WTC11 (cell line): ENCODE measurements at regions not wholly inside any gene's neighbourhood (a gene's known extent, or its start where the extent isn't known, plus 50 kb on each side); places are given as distances from the start of the nearest gene placed in this dataset.
A peak's percentile ranks its signal among the peaks of the same experiment; 100 is the strongest.

Experiments
- ATAC-seq: fragments of 200-7000 bp; cut with Tn5 transposase; 2 replicates; pipeline ENCODE4 v1.10.0; 2021; ENCODE audit warnings: mild to moderate bottlenecking, moderate library complexity
- CTCF ChIA-PET: fragments of 300-600 bp; sonication (Branson Sonifier 250); formaldehyde crosslinking; loops from one replicate; lab custom pipeline; 2021; ENCODE audit warnings: antibody characterized with exemption; lab: Charles Lee
- POLR2A ChIA-PET: fragments of 350-600 bp; sonication (Branson Sonifier 250); formaldehyde crosslinking; loops from one replicate; lab custom pipeline; 2021; ENCODE audit warnings: antibody characterized with exemption; lab: Charles Lee
- DNase-seq: peaks from one replicate; pipeline ENCODE4 v3.0.0; 2021; ENCODE audit warnings: low spot score
- H3K27ac Mint-ChIP-seq: 2 replicates; pipeline ENCODE4 v1.8.0; 2021; ENCODE audit warnings: mixed read lengths
- H3K27me3 Mint-ChIP-seq: 2 replicates; pipeline ENCODE4 v1.8.0; 2021; ENCODE audit warnings: low read depth, mild to moderate bottlenecking, moderate library complexity, mixed read lengths
- H3K36me3 Mint-ChIP-seq: 2 replicates; pipeline ENCODE4 v1.8.0; 2021; ENCODE audit warnings: mixed read lengths
- H3K4me1 Mint-ChIP-seq: 2 replicates; pipeline ENCODE4 v1.8.0; 2022; ENCODE audit warnings: mixed read lengths
- H3K4me3 Mint-ChIP-seq: 2 replicates; pipeline ENCODE4 v1.8.0; 2021; ENCODE audit warnings: mild to moderate bottlenecking, moderate library complexity, mixed read lengths
- H3K9me3 Mint-ChIP-seq: 2 replicates; pipeline ENCODE4 v1.8.0; 2021; ENCODE audit warnings: mixed read lengths
- FOXJ3 ChIP-seq: sonication (generic); formaldehyde crosslinking; IDR thresholded peaks from 2 replicates; pipeline ENCODE4 v1.9.0; 2021; ENCODE audit warnings: missing genetic modification reagents, mild to moderate bottlenecking, borderline replicate concordance
- KAT7 ChIP-seq: sonication (generic); formaldehyde crosslinking; IDR thresholded peaks from 2 replicates; pipeline ENCODE4 v1.8.1; 2023; ENCODE audit warnings: missing genetic modification reagents, mild to moderate bottlenecking, borderline replicate concordance
- NFYB ChIP-seq: sonication (generic); formaldehyde crosslinking; conservative IDR thresholded peaks from 2 replicates; pipeline ENCODE4 v1.8.0; 2022; ENCODE audit warnings: low read depth, missing genetic modification reagents
- NR3C1 ChIP-seq: sonication (generic); formaldehyde crosslinking; conservative IDR thresholded peaks from 2 replicates; pipeline ENCODE4 v1.8.1; 2023; ENCODE audit warnings: low read depth, mild to moderate bottlenecking, missing genetic modification reagents
- SP1 ChIP-seq: sonication (generic); formaldehyde crosslinking; conservative IDR thresholded peaks from 2 replicates; pipeline ENCODE4 v1.8.1; 2022; ENCODE audit warnings: missing genetic modification reagents
- TCF7 ChIP-seq: sonication (generic); formaldehyde crosslinking; IDR thresholded peaks from 2 replicates; pipeline ENCODE4 v1.8.0; 2022; ENCODE audit warnings: mild to moderate bottlenecking, low read depth, missing genetic modification reagents, moderate library complexity
- ZNF121 ChIP-seq: sonication (generic); formaldehyde crosslinking; IDR thresholded peaks from 2 replicates; pipeline ENCODE4 v1.8.0; 2023; ENCODE audit warnings: missing genetic modification reagents
- ZNF263 ChIP-seq: sonication (generic); formaldehyde crosslinking; IDR thresholded peaks from 2 replicates; pipeline ENCODE4 v1.8.1; 2022; ENCODE audit warnings: low read depth, mild to moderate bottlenecking, moderate library complexity, missing genetic modification reagents
- ZNF423 ChIP-seq: fragments of 250-450 bp; sonication (Bioruptor Pico); IDR thresholded peaks from 2 replicates; pipeline ENCODE4 v2.1.2; 2022; ENCODE audit warnings: mild to moderate bottlenecking, moderate library complexity
- TF ChIP-seq, protein P1 (sequence below): sonication (generic); formaldehyde crosslinking; IDR thresholded peaks from 2 replicates; pipeline ENCODE4 v1.8.1; 2023; ENCODE audit warnings: mild to moderate bottlenecking, missing genetic modification reagents, borderline replicate concordance
- TF ChIP-seq, protein P2 (sequence below): sonication (generic); formaldehyde crosslinking; IDR thresholded peaks from 2 replicates; pipeline ENCODE4 v1.8.0; 2022; ENCODE audit warnings: mild to moderate bottlenecking, missing genetic modification reagents
- TF ChIP-seq, protein P3 (sequence below): sonication (generic); formaldehyde crosslinking; IDR thresholded peaks from 2 replicates; pipeline ENCODE4 v1.8.1; 2022; ENCODE audit warnings: missing genetic modification reagents, borderline replicate concordance
- TF ChIP-seq, protein P4 (sequence below): sonication (generic); formaldehyde crosslinking; IDR thresholded peaks from 2 replicates; pipeline ENCODE4 v1.8.1; 2022; ENCODE audit warnings: low read depth, mild to moderate bottlenecking, moderate library complexity, missing genetic modification reagents, borderline replicate concordance
- TF ChIP-seq, protein P5 (sequence below): sonication (generic); formaldehyde crosslinking; IDR thresholded peaks from 2 replicates; pipeline ENCODE4 v1.8.1; 2023; ENCODE audit warnings: mild to moderate bottlenecking, missing genetic modification reagents
- TF ChIP-seq, protein P6 (sequence below): sonication (generic); formaldehyde crosslinking; IDR thresholded peaks from 2 replicates; pipeline ENCODE4 v1.8.0; 2022; ENCODE audit warnings: mild to moderate bottlenecking, missing genetic modification reagents
- TF ChIP-seq, protein P7 (sequence below): sonication (generic); formaldehyde crosslinking; IDR thresholded peaks from 2 replicates; pipeline ENCODE4 v1.8.1; 2023; ENCODE audit warnings: mild to moderate bottlenecking, missing genetic modification reagents

DNA sequence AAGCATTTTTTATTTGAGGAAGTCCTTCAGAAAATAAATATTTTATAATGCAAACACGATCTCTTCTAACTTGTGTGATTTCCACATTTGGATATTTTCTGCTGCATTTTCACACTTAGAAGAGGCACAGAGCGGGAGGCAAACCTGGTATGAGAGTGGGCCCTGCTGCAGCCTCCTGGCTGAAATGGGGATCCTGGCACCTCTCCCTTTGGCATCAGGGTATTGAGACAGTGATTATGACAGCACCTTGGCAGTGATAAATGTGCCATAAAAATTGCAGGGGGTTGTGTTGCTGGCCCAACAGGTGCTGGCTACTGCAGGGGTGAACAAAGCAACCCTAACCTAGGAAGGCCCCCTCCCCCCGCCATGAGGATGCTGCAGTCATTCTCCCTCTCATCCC, 128.6 kb downstream of the TSN start (continued):
- TF ChIP-seq, protein P1, sequence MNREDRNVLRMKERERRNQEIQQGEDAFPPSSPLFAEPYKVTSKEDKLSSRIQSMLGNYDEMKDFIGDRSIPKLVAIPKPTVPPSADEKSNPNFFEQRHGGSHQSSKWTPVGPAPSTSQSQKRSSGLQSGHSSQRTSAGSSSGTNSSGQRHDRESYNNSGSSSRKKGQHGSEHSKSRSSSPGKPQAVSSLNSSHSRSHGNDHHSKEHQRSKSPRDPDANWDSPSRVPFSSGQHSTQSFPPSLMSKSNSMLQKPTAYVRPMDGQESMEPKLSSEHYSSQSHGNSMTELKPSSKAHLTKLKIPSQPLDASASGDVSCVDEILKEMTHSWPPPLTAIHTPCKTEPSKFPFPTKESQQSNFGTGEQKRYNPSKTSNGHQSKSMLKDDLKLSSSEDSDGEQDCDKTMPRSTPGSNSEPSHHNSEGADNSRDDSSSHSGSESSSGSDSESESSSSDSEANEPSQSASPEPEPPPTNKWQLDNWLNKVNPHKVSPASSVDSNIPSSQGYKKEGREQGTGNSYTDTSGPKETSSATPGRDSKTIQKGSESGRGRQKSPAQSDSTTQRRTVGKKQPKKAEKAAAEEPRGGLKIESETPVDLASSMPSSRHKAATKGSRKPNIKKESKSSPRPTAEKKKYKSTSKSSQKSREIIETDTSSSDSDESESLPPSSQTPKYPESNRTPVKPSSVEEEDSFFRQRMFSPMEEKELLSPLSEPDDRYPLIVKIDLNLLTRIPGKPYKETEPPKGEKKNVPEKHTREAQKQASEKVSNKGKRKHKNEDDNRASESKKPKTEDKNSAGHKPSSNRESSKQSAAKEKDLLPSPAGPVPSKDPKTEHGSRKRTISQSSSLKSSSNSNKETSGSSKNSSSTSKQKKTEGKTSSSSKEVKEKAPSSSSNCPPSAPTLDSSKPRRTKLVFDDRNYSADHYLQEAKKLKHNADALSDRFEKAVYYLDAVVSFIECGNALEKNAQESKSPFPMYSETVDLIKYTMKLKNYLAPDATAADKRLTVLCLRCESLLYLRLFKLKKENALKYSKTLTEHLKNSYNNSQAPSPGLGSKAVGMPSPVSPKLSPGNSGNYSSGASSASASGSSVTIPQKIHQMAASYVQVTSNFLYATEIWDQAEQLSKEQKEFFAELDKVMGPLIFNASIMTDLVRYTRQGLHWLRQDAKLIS (CRISPR knock-in tag), result no peak

DNA sequence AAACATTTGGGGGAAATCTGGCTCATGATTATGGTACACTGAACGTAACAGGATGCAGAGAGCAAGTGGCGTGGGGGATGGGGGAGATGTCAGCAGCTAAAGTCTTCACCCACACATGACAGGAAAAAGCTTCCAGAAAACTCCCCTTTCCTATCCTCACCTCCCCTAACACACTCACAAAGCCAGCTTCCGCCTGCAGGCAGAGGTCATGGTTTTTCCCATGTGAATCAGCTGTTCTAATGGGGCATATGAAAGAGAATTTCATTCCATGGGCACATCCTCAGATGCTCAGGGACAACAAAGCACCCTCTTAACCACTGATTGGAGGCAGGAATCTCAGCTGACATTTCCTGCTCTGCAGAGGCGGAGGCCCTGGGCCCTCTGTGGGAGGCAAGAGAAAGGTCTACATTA, 129.1 kb downstream of the TSN start:
- Mint-ChIP-seq H3K4me1 (peaks cover 12% of the 10 kb centered on the region), H3K9me3 (no peaks in the 10 kb centered on the region), H3K4me3 (no peak overlapping the region), H3K36me3 (no peaks in the 10 kb centered on the region), H3K27ac (no peak overlapping the region), H3K27me3 (peaks cover 21% of the 10 kb centered on the region)
- DNase-seq (no peak), ATAC-seq (peak; percentile 58)
- TF ChIP-seq ZNF263 (CRISPR knock-in tag) (no peak), ZNF121 (CRISPR knock-in tag) (no peak)
- TF ChIP-seq, protein P2, sequence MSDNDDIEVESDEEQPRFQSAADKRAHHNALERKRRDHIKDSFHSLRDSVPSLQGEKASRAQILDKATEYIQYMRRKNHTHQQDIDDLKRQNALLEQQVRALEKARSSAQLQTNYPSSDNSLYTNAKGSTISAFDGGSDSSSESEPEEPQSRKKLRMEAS (CRISPR knock-in tag), result no peak
- ChIA-PET CTCF (interaction anchor here (0.6 to 1.4 kb wide), 4 partner anchors 13 to 799 kb away, joined by 3 to 6 read pairs (median 4); no protein-coding TSS in a partner anchor), POLR2A (no interaction called here)

DNA sequence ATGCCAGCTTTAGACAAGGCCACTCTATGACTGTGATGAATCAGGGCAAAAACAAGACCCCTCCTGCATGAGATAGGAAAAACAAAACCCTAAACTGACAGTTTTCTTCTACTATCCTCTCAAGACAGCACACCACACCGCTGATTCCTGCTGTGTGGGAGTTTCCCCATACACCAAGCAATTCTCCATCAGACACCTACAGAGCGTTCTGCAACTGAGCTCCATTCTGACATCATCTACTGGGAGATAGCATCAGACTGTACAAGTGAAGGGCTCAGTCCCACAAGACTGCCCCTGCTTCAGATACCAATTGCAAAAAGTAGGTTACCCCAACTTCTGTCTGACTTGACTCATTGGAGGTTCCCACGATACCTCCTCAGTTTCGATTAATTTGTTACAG, 130.6 kb downstream of the TSN start:
- TF ChIP-seq FOXJ3 (CRISPR knock-in tag) (no peak), ZNF423 (CRISPR knock-in tag) (no peak), NFYB (CRISPR knock-in tag) (no peak), TCF7 (CRISPR knock-in tag) (no peak), KAT7 (CRISPR knock-in tag) (no peak), SP1 (CRISPR knock-in tag) (no peak), NR3C1 (CRISPR knock-in tag) (no peak)
- TF ChIP-seq, protein P3, sequence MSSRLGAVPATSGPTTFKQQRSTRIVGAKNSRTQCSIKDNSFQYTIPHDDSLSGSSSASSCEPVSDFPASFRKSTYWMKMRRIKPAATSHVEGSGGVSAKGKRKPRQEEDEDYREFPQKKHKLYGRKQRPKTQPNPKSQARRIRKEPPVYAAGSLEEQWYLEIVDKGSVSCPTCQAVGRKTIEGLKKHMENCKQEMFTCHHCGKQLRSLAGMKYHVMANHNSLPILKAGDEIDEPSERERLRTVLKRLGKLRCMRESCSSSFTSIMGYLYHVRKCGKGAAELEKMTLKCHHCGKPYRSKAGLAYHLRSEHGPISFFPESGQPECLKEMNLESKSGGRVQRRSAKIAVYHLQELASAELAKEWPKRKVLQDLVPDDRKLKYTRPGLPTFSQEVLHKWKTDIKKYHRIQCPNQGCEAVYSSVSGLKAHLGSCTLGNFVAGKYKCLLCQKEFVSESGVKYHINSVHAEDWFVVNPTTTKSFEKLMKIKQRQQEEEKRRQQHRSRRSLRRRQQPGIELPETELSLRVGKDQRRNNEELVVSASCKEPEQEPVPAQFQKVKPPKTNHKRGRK (CRISPR knock-in tag), result no peak
- TF ChIP-seq, protein P4, sequence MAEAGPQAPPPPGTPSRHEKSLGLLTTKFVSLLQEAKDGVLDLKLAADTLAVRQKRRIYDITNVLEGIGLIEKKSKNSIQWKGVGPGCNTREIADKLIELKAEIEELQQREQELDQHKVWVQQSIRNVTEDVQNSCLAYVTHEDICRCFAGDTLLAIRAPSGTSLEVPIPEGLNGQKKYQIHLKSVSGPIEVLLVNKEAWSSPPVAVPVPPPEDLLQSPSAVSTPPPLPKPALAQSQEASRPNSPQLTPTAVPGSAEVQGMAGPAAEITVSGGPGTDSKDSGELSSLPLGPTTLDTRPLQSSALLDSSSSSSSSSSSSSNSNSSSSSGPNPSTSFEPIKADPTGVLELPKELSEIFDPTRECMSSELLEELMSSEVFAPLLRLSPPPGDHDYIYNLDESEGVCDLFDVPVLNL (CRISPR knock-in tag), result no peak
- TF ChIP-seq, protein P5, sequence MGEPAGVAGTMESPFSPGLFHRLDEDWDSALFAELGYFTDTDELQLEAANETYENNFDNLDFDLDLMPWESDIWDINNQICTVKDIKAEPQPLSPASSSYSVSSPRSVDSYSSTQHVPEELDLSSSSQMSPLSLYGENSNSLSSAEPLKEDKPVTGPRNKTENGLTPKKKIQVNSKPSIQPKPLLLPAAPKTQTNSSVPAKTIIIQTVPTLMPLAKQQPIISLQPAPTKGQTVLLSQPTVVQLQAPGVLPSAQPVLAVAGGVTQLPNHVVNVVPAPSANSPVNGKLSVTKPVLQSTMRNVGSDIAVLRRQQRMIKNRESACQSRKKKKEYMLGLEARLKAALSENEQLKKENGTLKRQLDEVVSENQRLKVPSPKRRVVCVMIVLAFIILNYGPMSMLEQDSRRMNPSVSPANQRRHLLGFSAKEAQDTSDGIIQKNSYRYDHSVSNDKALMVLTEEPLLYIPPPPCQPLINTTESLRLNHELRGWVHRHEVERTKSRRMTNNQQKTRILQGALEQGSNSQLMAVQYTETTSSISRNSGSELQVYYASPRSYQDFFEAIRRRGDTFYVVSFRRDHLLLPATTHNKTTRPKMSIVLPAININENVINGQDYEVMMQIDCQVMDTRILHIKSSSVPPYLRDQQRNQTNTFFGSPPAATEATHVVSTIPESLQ, result no peak
- TF ChIP-seq, protein P6, sequence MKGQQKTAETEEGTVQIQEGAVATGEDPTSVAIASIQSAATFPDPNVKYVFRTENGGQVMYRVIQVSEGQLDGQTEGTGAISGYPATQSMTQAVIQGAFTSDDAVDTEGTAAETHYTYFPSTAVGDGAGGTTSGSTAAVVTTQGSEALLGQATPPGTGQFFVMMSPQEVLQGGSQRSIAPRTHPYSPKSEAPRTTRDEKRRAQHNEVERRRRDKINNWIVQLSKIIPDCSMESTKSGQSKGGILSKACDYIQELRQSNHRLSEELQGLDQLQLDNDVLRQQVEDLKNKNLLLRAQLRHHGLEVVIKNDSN (CRISPR knock-in tag), result no peak
- TF ChIP-seq, protein P7, sequence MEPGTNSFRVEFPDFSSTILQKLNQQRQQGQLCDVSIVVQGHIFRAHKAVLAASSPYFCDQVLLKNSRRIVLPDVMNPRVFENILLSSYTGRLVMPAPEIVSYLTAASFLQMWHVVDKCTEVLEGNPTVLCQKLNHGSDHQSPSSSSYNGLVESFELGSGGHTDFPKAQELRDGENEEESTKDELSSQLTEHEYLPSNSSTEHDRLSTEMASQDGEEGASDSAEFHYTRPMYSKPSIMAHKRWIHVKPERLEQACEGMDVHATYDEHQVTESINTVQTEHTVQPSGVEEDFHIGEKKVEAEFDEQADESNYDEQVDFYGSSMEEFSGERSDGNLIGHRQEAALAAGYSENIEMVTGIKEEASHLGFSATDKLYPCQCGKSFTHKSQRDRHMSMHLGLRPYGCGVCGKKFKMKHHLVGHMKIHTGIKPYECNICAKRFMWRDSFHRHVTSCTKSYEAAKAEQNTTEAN (CRISPR knock-in tag), result no peak
- POLR2A ChIA-PET, result no interaction called here
- H3K4me3 Mint-ChIP-seq, result no peak overlapping the region
- peaks cover under 1% of the 10 kb centered on the region; the same call in 1 of the 2 replicates for H3K9me3 Mint-ChIP-seq
- ATAC-seq (no peak), DNase-seq (no peak)
- no peak overlapping the region for H3K27ac Mint-ChIP-seq
- no peaks in the 10 kb centered on the region for H3K36me3 Mint-ChIP-seq
- CTCF ChIA-PET, result interaction anchor here (1.0 to 3.3 kb wide), 4 partner anchors 12 to 283 kb away, joined by 3 to 15 read pairs (median 4); no protein-coding TSS in a partner anchor
- H3K27me3 Mint-ChIP-seq, result peaks cover 21% of the 10 kb centered on the region
- peaks cover 10% of the 10 kb centered on the region for H3K4me1 Mint-ChIP-seq
